UCSD-AML1 (cell line): ENCODE measurements at regions not wholly inside any gene's neighbourhood (a gene's known extent, or its start where the extent isn't known, plus 50 kb on each side); places are given as distances from the start of the nearest gene placed in this dataset.

Experiments
- DNase-seq: peaks from one replicate; lab custom pipeline; 2025; ENCODE audit not compliant: unreplicated experiment; lab: John Stamatoyannopoulos, UW

GRCh38 chr1:232556351-232556750 is 73.6 kb downstream of the SIPA1L2 start:
- no peak for DNase-seq

GRCh38 chr1:232555494-232556210 is 74.3 kb downstream of the SIPA1L2 start:
- DNase-seq, result no peak

GRCh38 chr1:232554409-232554808 is 75.5 kb downstream of the SIPA1L2 start:
- DNase-seq, result no peak

- no peak for DNase-seq
Observed at GRCh38 chr1:232553809-232554208, 76.1 kb downstream of the SIPA1L2 start.

GRCh38 chr1:232553050-232553754 is 76.7 kb downstream of the SIPA1L2 start:
- DNase-seq, result no peak

- DNase-seq, result no peak
Observed at GRCh38 chr1:232551386-232551785, 78.5 kb downstream of the SIPA1L2 start.

- no peak for DNase-seq
Observed at GRCh38 chr1:232550007-232550406, 79.9 kb downstream of the SIPA1L2 start.

- no peak for DNase-seq
Observed at GRCh38 chr1:232548691-232549090, 81.2 kb downstream of the SIPA1L2 start.

GRCh38 chr1:232547938-232548484 is 81.9 kb downstream of the SIPA1L2 start:
- no peak for DNase-seq

- no peak for DNase-seq
Observed at GRCh38 chr1:232542633-232543593, 87.0 kb downstream of the SIPA1L2 start.

- no peak for DNase-seq
Observed at GRCh38 chr1:232538943-232539302, 91.0 kb downstream of the SIPA1L2 start.

GRCh38 chr1:232538224-232538942 is 91.5 kb downstream of the SIPA1L2 start:
- DNase-seq, result no peak

GRCh38 chr1:232534552-232535517 is 95.1 kb downstream of the SIPA1L2 start:
- no peak for DNase-seq

- DNase-seq, result no peak
Observed at GRCh38 chr1:232533328-232533727, 96.6 kb downstream of the SIPA1L2 start.

GRCh38 chr1:232532901-232533300 is 97.0 kb downstream of the SIPA1L2 start:
- DNase-seq, result no peak

GRCh38 chr1:232531291-232531690 is 98.6 kb downstream of the SIPA1L2 start:
- DNase-seq, result no peak

- DNase-seq, result no peak
Observed at GRCh38 chr1:232529747-232530146, 100.2 kb downstream of the SIPA1L2 start.

GRCh38 chr1:232528472-232529089 is 101.4 kb downstream of the SIPA1L2 start:
- no peak for DNase-seq

- DNase-seq, result no peak
Observed at GRCh38 chr1:232524056-232524455, 105.9 kb downstream of the SIPA1L2 start.
